ENCODE measurements at regions not wholly inside any gene's neighbourhood (a gene's known extent, or its start where the extent isn't known, plus 50 kb on each side); places are given as distances from the start of the nearest gene placed in this dataset.
"Not testable (repeated sequence)": the region's sequence is repeated elsewhere in the genome, so short reads cannot be mapped to it uniquely, and the experiment has no call there.

DNA sequence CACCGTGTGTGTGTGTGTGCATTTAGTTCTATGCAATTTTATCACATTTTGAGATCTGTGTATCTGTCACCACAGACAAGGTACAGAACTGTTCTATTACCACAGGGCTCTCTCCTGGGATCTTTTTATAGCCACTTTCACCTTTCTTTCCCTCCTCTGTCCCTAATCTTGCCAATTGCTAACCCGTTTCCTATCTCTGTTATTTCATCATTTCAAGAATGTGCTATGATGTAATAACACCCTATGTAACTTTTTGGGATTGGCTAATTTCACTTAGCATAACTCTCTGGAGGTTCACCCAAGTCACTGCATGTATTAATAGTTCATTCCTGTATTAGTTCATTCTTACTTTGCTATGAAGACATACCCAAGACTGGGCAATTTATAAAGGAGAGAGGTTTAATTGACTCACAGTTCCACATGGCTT is 657.7 kb downstream of the QKI start:
- no peak for DNase-seq (ENCODE audit: low spot score)

DNA sequence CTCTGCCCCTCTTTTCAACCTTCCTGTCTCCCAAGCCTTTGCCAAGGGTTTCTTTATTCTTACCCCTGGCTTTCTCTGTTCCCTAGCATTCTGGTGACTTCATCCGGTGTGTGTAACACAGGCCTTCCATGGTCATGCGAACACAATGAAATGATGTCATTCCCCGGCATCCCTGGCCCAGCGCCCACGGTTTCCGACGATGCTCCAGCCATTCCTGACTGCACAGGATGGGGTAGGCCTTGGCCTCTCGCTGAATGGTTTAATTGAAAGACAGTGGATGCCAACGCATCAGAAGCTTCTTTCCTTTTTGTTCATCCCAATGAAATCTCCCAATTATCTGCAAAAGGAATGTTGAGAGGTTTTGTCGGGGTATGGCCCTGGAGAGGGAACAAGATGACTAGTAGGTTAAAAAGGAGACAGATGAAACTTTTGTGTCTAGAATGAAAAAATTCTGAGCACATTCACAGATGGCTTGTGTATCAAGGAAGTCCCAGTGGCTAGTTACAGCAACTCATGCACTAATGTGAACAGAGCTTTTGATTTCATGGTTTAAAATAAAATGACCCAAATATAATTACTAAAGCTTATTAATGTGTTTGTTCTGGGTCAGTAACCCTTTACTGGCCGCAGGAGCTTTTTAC is 655.0 kb downstream of the QKI start:
- no peak for DNase-seq (ENCODE audit: low spot score)

DNA sequence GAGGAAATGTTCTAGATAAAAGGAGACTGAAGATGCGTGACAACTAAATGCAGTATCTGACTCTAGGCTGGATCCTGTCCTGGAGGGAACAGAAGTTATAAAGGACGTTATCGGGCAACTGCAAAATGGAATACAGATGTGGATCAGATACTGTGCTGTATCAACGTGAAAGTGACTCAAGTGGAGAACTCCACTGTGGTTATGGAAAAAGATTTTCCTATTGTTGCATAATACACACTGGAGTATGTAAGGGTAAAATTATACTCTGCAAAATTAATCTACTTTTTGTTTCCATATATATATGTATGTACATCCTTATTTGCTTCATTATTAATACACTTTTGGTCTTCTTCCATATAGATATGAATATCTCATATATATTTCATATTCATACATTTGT is 654.0 kb downstream of the QKI start:
- no peak for DNase-seq (ENCODE audit: low spot score)

DNA sequence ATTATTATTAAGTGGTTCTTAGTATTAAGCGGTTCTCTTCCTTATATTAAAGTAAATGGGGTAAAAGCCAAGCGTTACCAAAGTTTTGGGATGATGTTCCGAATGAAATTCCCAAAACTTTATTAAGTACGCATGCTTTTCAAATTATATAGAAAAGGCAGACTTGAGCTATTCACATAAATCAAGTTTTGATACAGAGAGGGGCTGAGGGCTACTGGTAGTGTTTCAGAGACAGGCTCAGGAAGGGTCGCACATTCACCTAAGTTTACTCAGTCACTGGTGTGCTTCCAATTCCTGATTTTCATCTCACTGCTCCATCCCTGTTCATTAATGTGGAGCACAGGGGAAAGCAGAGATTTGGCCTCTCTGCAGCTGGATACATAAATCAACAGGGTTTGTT is 652.2 kb downstream of the QKI start:
- DNase-seq (ENCODE audit: low spot score), result no peak

DNA sequence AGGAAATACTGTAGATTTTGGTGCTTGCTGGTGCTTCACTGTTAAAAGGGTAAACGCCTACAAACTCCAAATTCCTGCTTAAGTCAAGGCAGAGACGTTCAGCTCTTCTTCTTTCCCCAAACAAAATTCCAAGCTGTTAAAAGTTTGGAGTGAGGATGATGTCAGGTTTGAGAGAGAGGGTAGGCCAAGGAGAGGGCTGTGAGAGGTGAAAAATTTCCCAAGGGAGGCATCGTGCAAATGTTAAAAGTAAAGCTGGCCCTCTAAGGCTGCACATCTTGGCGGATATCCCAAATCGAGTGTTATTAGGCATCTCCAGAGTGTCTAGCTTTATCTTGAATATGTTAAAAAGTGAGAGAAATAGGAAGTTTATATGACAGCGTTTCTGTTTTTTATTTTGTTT is 651.8 kb downstream of the QKI start:
- no peak for DNase-seq (ENCODE audit: low spot score)

DNA sequence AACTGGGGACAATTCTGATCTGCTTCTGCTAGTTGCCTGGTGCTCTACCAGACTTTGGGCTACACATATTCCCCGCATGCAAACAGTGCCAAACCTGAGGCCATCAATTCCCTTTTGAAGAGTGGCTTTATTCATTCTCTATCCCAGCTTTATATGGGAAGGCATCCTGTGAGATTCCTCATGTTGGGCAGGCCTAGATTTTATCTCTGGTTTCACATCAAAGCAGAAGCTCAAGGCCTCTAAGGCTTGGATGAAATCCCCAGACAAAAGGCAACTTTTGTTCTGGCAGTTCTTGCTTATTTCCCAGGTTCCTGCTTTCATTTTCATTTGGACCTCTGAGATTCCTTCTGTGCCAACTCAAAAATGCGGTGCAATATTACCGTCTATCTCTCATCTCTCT is 648.8 kb downstream of the QKI start:
- DNase-seq (ENCODE audit: low spot score), result no peak

DNA sequence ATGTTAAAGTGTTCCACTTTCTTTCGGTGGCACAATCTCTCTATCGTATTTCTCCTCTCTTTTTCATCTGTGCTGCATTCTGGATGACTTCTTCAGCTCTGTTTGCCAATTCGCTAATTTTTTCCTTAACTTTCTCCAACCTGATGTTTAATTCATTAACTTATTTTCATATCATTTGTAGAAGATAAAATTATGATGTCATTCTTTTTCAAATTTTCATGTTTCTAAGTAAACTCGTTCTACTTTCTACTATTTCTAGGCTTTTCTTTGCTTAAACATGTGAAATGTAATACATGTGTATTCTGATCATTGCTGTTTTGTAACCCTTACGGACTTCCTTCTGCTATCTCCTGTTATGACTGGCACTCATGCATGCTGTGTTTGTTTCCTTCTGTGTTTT is 648.4 kb downstream of the QKI start:
- DNase-seq (ENCODE audit: low spot score), result no peak

DNA sequence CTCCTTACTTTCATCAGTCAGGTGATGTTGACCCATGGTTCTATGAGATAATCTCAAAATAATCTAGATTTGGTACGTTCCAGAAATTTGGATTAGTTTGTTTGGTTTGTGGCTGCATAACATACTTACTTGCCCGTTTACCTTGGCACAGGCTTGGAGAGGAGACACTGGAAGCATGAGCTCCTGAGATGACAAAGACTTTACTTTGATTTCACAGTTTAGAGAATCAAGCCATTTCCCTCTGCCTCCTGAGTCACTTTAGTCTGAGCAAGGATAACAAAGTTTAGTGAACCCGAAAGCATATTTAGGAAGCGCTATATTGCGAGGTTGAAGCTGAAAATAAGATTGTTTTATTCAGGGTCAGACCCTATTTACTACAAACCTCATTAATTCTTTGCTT is 643.4 kb downstream of the QKI start:
- DNase-seq (ENCODE audit: low spot score), result no peak

DNA sequence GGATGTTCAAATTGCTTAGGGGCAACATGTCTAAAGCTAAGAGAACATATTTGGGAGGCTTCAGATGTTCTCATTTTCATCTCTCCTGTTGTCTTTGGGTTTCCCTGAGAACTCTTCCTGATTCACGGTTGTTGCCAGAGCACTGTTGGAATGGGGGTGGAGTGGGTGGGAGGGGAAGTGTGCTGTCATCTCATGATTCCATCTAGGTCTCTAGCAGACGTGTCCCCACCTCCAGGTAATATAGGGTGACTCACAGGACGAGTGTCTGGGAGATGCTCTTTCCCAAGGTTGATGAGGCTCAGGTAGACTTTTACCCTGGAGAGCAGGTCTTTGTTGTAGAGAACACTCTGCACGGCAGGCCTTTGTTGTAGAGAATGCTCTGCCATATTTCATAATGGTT is 636.9 kb downstream of the QKI start:
- DNase-seq (ENCODE audit: low spot score), result no peak

DNA sequence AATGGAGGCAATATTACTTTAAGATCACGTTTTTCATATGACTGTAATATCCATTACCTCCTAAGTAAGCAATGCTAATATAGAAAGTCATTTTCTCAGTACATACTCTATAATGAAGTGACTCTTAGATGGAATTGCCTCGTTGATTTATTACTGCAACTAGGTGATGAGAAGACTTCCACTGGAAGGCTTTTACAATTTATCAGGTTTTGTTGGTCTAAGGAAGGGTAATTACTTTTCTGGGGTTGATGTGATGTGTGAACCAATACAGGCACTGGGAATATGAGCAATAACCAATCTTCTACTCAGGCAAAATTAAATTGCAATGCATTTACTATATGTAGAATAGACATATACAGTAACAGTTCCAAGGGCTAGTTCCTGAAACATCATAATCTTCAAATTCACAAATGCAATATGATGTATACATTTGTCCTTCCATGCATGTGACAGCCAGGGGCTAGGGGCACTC is 635.0 kb downstream of the QKI start:
- DNase-seq (ENCODE audit: low spot score), result no peak

DNA sequence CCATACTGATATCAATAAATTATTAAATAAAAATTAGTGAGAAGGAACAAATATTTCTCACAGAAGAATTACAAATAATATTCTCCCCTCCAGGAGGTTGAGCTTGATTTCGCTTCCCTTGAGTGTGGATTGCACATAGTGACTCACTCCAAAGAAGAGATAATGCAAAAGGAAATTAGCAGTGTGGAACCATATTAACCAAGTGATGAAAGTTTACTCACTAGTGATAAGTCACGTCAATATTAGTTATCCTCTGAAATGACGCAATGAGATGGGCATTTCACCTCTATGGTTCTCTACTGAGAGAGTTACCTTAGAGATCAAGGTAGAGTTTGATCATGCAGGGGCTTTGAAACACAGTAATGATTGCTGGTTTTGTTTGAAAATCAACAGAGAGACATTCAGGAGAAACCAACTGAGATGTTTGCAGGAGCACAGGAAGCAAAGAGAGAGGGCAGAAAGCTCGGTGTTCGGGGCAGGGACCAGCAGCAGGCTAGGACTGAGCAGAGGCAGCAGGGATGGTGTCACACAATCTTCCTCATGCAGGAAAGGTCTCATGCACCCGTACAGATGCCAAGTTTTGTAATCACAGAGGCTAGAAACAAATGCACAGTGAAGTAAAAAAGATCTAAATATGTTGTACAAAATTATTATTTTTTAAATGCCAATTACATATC is 634.5 kb downstream of the QKI start:
- DNase-seq (ENCODE audit: low spot score), result no peak

DNA sequence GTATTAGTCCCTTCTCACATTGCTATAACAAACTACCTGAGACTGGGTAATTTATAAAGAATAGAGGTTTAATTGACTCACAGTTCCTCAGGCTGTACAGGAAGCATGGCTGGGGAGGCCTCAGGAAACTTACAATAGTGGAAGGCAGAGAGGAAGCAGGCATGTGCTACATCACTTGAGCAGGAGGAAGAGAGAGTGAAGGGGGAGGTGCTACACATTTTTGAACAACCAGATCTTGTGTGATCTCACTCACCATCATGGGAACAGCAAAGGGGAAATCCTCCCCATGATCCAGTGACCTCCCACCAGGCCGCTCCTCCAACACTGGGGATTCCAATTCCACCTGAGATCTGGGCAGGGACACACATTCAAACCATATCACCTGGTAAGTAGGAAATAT is 630.6 kb downstream of the QKI start:
- no peak for DNase-seq (ENCODE audit: low spot score)

DNA sequence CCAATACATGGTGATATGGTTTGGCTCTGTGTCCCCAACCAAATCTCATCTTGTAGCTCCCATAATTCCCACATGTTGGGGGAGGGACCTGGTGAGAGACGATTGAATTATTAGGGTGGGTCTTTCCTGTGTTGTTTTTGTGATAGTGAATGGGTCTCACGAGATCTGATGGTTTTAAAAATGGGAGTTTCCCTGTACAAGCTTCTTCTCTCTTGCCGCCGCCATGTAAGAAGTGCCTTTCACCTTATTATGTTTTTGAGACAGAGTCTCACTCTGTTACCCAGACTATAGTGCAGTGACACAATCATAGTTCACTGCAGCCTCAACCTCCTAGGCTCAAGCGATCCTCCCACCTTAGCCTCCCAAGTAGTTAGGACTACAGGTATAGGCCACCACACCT is 629.1 kb downstream of the QKI start:
- DNase-seq (ENCODE audit: low spot score), result not testable (repeated sequence)

DNA sequence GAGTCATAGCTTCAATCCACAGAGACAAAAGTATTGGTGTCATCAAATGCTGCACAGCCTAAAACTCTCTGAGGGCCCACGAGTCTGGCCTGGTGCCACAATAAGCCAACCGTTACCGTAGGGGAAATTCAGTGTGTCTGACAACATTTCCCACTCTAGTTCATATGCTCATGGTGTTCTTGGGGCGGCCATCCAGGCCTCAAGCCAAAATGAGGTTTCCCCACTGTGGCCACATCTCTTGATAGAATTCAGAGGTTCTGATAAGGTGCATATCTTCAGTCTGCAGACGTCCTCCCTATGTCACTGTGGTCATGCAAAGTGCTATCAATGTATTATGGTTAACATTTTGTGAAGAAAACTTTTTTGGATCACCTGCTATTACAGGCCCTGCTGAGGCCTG is 627.7 kb downstream of the QKI start:
- DNase-seq (ENCODE audit: low spot score), result no peak

DNA sequence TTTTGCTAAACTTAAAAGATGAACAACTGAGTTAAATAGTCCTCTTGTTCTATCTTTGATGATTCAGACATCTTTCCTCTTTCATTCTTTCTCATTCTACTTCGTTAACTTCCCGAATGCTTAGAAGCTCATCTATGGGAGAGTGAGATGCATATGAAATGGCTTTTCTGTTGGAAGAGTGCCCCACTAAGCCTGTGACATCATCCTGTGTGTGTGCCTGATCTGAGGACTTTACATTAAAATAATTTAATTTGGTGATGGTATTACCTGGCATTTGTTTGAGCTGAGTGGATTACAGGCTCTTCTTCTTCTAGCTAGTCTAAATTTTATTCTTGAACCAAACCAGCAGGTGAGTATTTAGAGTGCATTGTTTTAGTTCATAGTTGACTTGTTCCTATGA is 626.5 kb downstream of the QKI start:
- DNase-seq (ENCODE audit: low spot score), result no peak

DNA sequence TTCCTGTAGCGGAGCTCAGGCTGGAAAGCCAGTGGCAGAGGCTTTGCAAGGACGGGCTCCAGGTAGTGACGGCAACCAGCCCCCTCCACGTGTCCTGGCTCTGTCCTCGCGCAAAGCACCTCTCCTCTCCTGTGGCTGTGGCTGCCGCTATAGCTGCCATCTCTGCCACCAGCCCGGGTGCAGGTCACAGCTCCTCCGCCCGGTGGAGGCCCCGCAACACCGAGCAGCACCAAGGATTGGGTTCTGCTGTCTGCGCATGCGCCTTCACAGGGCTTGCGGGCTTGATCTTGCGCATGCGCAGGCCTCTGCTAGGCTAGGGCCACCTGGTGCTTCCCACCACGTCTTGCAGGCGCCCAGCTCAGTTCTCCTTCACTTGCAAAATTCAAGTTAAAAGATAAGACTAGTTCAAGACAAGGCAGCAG is 625.4 kb downstream of the QKI start:
- DNase-seq (ENCODE audit: low spot score), result peak; percentile 45

DNA sequence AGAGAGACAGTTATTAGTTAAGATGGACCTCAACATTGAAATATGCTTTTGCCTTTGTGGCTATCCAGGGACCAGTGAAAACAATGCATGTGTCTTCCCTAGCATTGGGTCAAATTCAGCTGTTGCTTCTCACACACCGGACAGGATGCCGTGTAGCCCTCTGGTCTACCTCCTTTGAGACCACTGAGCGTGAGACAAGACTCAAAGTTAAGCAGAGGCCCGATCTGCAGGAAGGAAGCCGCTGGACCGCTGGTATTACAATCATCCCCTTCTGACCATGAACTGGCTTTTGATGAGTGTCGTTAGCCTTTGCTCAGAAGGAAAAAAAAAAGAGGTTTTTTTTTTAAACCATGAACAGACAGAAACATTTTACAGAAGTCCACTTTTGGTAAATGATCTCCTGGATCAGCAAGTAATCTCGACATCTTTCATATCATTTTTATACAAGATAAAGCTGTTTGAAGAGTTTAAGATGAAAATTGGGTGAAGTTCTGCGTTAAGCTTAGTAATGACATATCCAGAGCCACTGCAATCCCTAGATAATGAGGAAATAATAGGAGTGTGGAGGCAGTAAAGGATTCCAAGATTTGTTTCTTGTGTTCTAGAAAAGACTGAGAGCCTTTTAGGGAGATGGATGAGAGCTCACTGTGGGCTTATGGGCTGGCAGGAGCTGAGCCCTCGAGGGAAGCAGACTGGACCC is 622.8 kb downstream of the QKI start:
- no peak for DNase-seq (ENCODE audit: low spot score)

DNA sequence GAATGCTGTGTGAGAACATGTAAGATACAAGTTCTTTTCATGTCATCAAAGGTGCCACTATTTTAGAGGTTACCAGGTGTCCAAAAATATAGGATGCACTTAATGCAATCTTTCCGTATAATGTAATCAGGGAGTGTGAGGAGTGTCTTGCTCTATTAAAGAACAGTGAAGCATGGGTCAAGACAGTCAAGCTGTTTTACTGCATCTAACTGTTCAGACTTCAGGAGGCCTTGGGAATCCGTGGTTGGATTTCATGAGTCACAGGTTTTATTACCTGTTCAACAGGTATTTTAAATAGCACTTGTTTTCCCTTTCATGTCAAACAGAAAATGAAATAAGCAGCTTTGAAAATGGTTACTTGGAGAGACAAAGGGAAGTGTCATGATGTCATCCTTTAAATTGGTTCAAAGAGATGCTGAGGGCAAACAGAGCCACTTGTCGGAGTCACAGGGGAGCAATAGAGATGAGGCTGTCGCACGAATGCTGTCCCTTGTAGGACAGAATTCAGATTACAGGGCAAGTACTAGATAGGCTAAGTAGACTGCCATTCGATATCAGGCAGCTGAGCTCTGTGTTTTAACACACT is 621.5 kb downstream of the QKI start:
- no peak for DNase-seq (ENCODE audit: low spot score)

DNA sequence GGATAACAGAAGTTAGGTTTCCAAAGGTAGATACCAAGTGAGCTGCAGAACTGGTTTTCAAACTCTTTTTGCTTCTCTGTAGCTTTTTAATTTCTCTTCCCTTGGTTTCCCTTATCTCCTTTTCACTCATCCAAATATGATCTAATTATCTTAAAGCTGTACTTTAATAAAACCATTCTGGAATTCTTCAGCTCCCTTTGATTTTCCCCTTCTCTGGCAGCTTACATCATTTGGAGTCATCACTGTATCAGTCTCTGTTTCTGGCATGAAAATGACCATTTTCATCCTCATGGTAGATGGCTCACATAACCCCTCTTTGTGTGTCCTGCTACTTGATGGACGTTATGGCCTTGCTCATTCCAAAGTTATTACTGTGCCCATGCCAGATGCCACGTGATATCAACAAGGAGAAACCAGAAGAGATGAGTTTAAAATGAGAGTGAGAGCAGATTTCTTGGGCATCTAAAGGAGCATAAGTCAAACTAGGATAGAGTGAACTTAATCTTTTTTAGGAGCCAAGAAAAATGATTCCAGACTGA is 620.2 kb downstream of the QKI start:
- no peak for DNase-seq (ENCODE audit: low spot score)

DNA sequence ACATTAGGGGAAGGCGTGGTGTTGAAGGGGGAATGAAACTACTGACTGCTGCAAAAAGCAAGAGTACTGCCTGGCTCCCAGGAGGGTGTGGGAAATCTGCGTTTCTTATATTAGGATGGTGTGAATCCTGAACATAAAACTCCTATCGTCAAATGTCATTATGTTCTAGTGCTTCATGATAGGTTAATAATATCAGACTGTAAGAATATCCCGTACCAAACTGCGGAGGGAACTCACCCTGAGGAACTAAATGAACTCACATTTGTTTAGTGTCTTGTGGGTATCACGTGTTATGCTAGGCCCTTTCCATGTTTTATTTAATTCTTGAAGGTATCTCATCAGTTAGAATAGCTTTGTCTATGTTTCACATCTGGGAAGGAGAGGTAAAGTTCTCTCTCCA is 610.7 kb downstream of the QKI start:
- no peak for DNase-seq (ENCODE audit: low spot score)

DNA sequence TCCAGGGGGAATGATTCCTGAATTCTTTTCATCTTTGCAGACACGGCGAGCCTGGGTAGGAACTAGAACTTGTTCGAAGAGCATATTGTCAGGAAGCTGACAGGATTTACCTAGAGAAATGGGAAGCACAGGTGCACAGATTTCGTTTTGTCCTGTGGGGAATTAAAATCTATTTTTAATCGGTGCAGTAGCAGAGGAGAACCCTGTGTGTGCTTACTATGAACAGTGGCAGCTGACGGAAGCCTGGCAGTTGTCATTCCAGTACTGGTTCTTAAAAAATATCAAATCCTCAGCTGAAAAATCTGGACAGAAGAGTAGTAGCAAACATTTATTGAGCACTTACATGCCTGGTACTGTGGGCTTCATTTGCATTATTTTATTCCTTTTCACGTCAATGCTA is 609.0 kb downstream of the QKI start:
- no peak for DNase-seq (ENCODE audit: low spot score)

DNA sequence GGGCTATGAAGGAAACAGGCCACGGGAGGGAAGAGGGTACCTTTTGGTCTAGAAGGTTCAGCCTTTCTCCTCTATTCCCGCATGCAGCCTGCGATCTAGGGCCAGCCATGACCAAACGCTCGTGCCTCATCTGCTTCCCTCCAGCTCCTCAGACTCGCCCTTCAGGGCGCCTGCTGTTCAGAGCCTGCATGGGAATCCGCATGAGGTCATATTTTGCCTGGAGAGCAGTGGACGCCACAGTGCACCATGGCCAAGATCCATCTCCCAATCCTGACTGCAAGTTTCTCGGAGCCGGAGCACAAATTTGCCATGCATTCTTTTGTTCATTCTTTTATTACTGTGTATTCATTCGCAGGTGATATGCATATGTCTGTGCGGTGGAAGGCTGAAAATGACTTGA is 608.1 kb downstream of the QKI start:
- no peak for DNase-seq (ENCODE audit: low spot score)

Data from ureter (tissue), 1 donor.